ENCODE measurements at regions not wholly inside any gene's neighbourhood (a gene's known extent, or its start where the extent isn't known, plus 50 kb on each side); places are given as distances from the start of the nearest gene placed in this dataset.

GRCh38 chr11:81089242-81089641 lies 1644.4 kb downstream of the FAM181B start:
- no peak for DNase-seq

- DNase-seq, result no peak
These were observed 1639.6 kb upstream of the TENM4 start for GRCh38 chr11:81080476-81080875.

- DNase-seq, result no peak
These were observed 1631.4 kb upstream of the TENM4 start for GRCh38 chr11:81072273-81072672.

- no peak for DNase-seq
These were observed 1630.8 kb upstream of the TENM4 start for GRCh38 chr11:81071606-81072005.

- DNase-seq, result no peak
These were observed 1630.1 kb upstream of the TENM4 start for GRCh38 chr11:81070948-81071347.

- DNase-seq, result no peak
These were observed 1618.5 kb upstream of the TENM4 start for GRCh38 chr11:81059356-81059755.

GRCh38 chr11:81052344-81053158 lies 1611.7 kb upstream of the TENM4 start:
- no peak for DNase-seq

GRCh38 chr11:81039916-81040524 lies 1599.2 kb upstream of the TENM4 start:
- no peak for DNase-seq

- no peak for DNase-seq
These were observed 1595.5 kb upstream of the TENM4 start for GRCh38 chr11:81036168-81036870.

GRCh38 chr11:81033779-81034540 lies 1593.1 kb upstream of the TENM4 start:
- no peak for DNase-seq

GRCh38 chr11:81032906-81033305 lies 1592.1 kb upstream of the TENM4 start:
- DNase-seq, result no peak

- DNase-seq, result no peak
These were observed 1589.4 kb upstream of the TENM4 start for GRCh38 chr11:81030186-81030585.

GRCh38 chr11:81026032-81026431 lies 1585.2 kb upstream of the TENM4 start:
- DNase-seq, result no peak

GRCh38 chr11:81022057-81022456 lies 1581.2 kb upstream of the TENM4 start:
- no peak for DNase-seq

GRCh38 chr11:81010631-81011030 lies 1569.8 kb upstream of the TENM4 start:
- no peak for DNase-seq

- DNase-seq, result no peak
These were observed 1566.2 kb upstream of the TENM4 start for GRCh38 chr11:81007046-81007445.

- no peak for DNase-seq
These were observed 1564.8 kb upstream of the TENM4 start for GRCh38 chr11:81005595-81005994.

- no peak for DNase-seq
These were observed 1563.7 kb upstream of the TENM4 start for GRCh38 chr11:81004576-81004975.

- no peak for DNase-seq
These were observed 1561.5 kb upstream of the TENM4 start for GRCh38 chr11:81002374-81002773.

GRCh38 chr11:81000735-81001134 lies 1559.9 kb upstream of the TENM4 start:
- DNase-seq, result no peak

- DNase-seq, result no peak
These were observed 1559.5 kb upstream of the TENM4 start for GRCh38 chr11:81000334-81000733.

GRCh38 chr11:80995523-80995922 lies 1554.7 kb upstream of the TENM4 start:
- no peak for DNase-seq

GRCh38 chr11:80993536-80993935 lies 1552.7 kb upstream of the TENM4 start:
- no peak for DNase-seq

All from NCI-H2081 (cell line).